Neuronal stem cell (in vitro differentiated cells): ENCODE measurements at regions not wholly inside any gene's neighbourhood (a gene's known extent, or its start where the extent isn't known, plus 50 kb on each side); places are given as distances from the start of the nearest gene placed in this dataset.

Source experiments
- DNase-seq: peaks from one replicate; pipeline ENCODE4 v3.0.0-alpha.2; 2013; ENCODE audit warnings: low spot score
- H2AFZ ChIP-seq: one replicate; pipeline ENCODE4 v1.6.1; 2013; ENCODE audit warnings: mild to moderate bottlenecking, low read length, inconsistent platforms
- H2AK5ac ChIP-seq: 2 replicates; pipeline ENCODE4 v1.6.1; 2013; ENCODE audit warnings: low read depth, mild to moderate bottlenecking, inconsistent platforms, low read length, moderate library complexity, mixed read lengths
- H2BK120ac ChIP-seq: 2 replicates; pipeline ENCODE4 v1.6.1; 2013; ENCODE audit warnings: low read depth, mild to moderate bottlenecking, inconsistent platforms, low read length, moderate library complexity, mixed read lengths
- H2BK12ac ChIP-seq: one replicate; pipeline ENCODE4 v1.6.1; 2013; ENCODE audit warnings: low read length, inconsistent platforms
- H2BK15ac ChIP-seq: 2 replicates; pipeline ENCODE4 v1.6.1; 2013; ENCODE audit warnings: mild to moderate bottlenecking, low read length, inconsistent platforms, mixed read lengths
- H2BK5ac ChIP-seq: one replicate; pipeline ENCODE4 v1.6.1; 2013; ENCODE audit warnings: inconsistent platforms, mild to moderate bottlenecking, low read length, moderate library complexity
- H3K14ac ChIP-seq: one replicate; pipeline ENCODE4 v1.6.1; 2013; ENCODE audit warnings: low read length, inconsistent platforms
- H3K18ac ChIP-seq: 2 replicates; pipeline ENCODE4 v1.6.1; 2013; ENCODE audit warnings: low read length, inconsistent platforms
- H3K23ac ChIP-seq: 2 replicates; pipeline ENCODE4 v1.6.1; 2013; ENCODE audit warnings: low read depth, mild to moderate bottlenecking, mixed read lengths, low read length, inconsistent platforms; ENCODE audit not compliant: poor library complexity
- H3K27ac ChIP-seq: replicated peaks from 3 replicates; pipeline ENCODE4 v1.5.1; 2013; ENCODE audit warnings: low read length, inconsistent platforms
- H3K27me3 ChIP-seq, 3 experiments: 2 replicates each; pipeline ENCODE4 v1.6.1; 2013; ENCODE audit warnings: low read length in 3 of 3, mild to moderate bottlenecking in 2 of 3, inconsistent platforms in 1 of 3, low read depth in 1 of 3, mixed read lengths in 1 of 3, moderate library complexity in 1 of 3; ENCODE audit not compliant: control insufficient read depth in 3 of 3, insufficient read depth in 3 of 3
- H3K36me3 ChIP-seq, 2 donors: replicated peaks in 1 of 2; 2 replicates each; pipeline ENCODE4 v1.6.1; 2013; ENCODE audit warnings: low read length in 2 of 2; ENCODE audit not compliant: control insufficient read depth in 2 of 2, insufficient read depth in 2 of 2
- H3K4ac ChIP-seq: 2 replicates; pipeline ENCODE4 v1.6.1; 2013; ENCODE audit warnings: inconsistent platforms, mild to moderate bottlenecking, low read length, moderate library complexity
- H3K4me1 ChIP-seq, 2 donors: 1 replicate in 1 of 2; 2 replicates in 1 of 2; pipeline ENCODE4 v1.6.1; 2013; ENCODE audit warnings: low read length in 2 of 2, low read depth in 1 of 2; ENCODE audit not compliant: control insufficient read depth in 2 of 2, insufficient read depth in 1 of 2
- H3K4me2 ChIP-seq: one replicate; pipeline ENCODE4 v1.6.1; 2013; ENCODE audit warnings: mild to moderate bottlenecking, low read length, inconsistent platforms; ENCODE audit not compliant: insufficient read depth, poor library complexity, severe bottlenecking
- H3K4me3 ChIP-seq, 2 donors: 2 replicates each; pipeline ENCODE4 v1.5.1; 2013; ENCODE audit warnings: low read length in 2 of 2, mild to moderate bottlenecking in 2 of 2, inconsistent platforms in 1 of 2, moderate library complexity in 1 of 2
- H3K79me1 ChIP-seq: one replicate; pipeline ENCODE4 v1.6.1; 2013; ENCODE audit warnings: low read depth, mild to moderate bottlenecking, inconsistent platforms, low read length, moderate library complexity
- H3K9ac ChIP-seq: one replicate; pipeline ENCODE4 v1.6.1; 2013; ENCODE audit warnings: mild to moderate bottlenecking, low read depth, low read length, inconsistent platforms; ENCODE audit not compliant: poor library complexity
- H3K9me3 ChIP-seq, 2 donors: replicated peaks in 1 of 2; 2 replicates each; pipeline versions ENCODE3 to v1.6.1; 2013; ENCODE audit warnings: low read length in 2 of 2, mild to moderate bottlenecking in 2 of 2, inconsistent platforms in 1 of 2, low read depth in 1 of 2, mixed read lengths in 1 of 2, moderate library complexity in 1 of 2; ENCODE audit not compliant: control insufficient read depth in 2 of 2, insufficient read depth in 1 of 2
- H4K8ac ChIP-seq: one replicate; pipeline ENCODE4 v1.6.1; 2013; ENCODE audit warnings: low read depth, mild to moderate bottlenecking, inconsistent platforms, low read length, moderate library complexity
- H4K91ac ChIP-seq: one replicate; pipeline ENCODE4 v1.6.1; 2013; ENCODE audit warnings: low read length, low read depth, mild to moderate bottlenecking, inconsistent platforms; ENCODE audit not compliant: poor library complexity
- WGBS, 2 donors: extraction: QIAGEN DNeasy Blood & Tissue Kit; methylation state at CpG; one replicate each; pipeline ENCODE4 v1.1.7; 2013; ENCODE audit warnings: missing lambda C conversion rate in 2 of 2, mixed read lengths in 1 of 2; ENCODE audit not compliant: insufficient read length in 2 of 2, insufficient replicate concordance in 1 of 2; ENCODE audit errors: extremely low coverage in 2 of 2; 5-methylcytosine and 5-hydroxymethylcytosine counted together

- Histone ChIP-seq H3K23ac (no peak overlapping the region), H3K27me3 (no peaks in the 10 kb centered on the region), H3K79me1 (no peaks in the 10 kb centered on the region), H3K18ac (no peak overlapping the region), H3K27ac (no peak overlapping the region), H2AK5ac (no peak overlapping the region), H2BK5ac (no peak overlapping the region), H3K36me3 (no peaks in the 10 kb centered on the region), H3K4me2 (no peak overlapping the region), H3K4me3 (no peak overlapping the region), H2AFZ (no peak overlapping the region), H3K4me1 (no peaks in the 10 kb centered on the region), H4K8ac (no peak overlapping the region), H3K14ac (no peak overlapping the region), H2BK12ac (no peak overlapping the region), H3K9me3 (no peaks in the 10 kb centered on the region), H2BK15ac (no peak overlapping the region), H3K4ac (no peak overlapping the region), H4K91ac (no peak overlapping the region), H3K9ac (no peak overlapping the region), H2BK120ac (no peak overlapping the region)
- no CpG with 5 or more reads among the region's 5 CpGs for WGBS, 2 donors
- DNase-seq, result no peak
Measured at GRCh38 chr10:4198216-4198615, 413.2 kb upstream of the KLF6 start.

- Histone ChIP-seq H3K27ac (no peak overlapping the region), H3K27me3 (no peaks in the 10 kb centered on the region), H3K9ac (no peak overlapping the region)
Measured at GRCh38 chr10:4197676-4198075, 412.7 kb upstream of the KLF6 start.

GRCh38 chr10:4196771-4197390, 411.9 kb upstream of the KLF6 start:
- no peak overlapping the region for H2BK120ac ChIP-seq
- H3K4me1 ChIP-seq, result no peaks in the 10 kb centered on the region
- H4K8ac ChIP-seq, result no peak overlapping the region
- no peaks in the 10 kb centered on the region for H3K27me3 ChIP-seq
- H3K4ac ChIP-seq, result no peak overlapping the region
- H3K9ac ChIP-seq, result no peak overlapping the region
- no peak overlapping the region for H3K4me3 ChIP-seq
- H3K9me3 ChIP-seq, result no peaks in the 10 kb centered on the region
- H2BK12ac ChIP-seq, result no peak overlapping the region
- no peaks in the 10 kb centered on the region for H3K79me1 ChIP-seq
- no peak for DNase-seq
- no peak overlapping the region for H2AK5ac ChIP-seq
- no peak overlapping the region for H3K18ac ChIP-seq
- H2BK5ac ChIP-seq, result no peak overlapping the region
- no peak overlapping the region for H3K27ac ChIP-seq
- H3K36me3 ChIP-seq, result no peaks in the 10 kb centered on the region
- no CpG with 5 or more reads among the region's 2 CpGs for WGBS, 2 donors
- no peak overlapping the region for H3K14ac ChIP-seq
- H4K91ac ChIP-seq, result no peak overlapping the region
- no peak overlapping the region for H2BK15ac ChIP-seq
- no peak overlapping the region for H3K23ac ChIP-seq
- H3K4me2 ChIP-seq, result no peak overlapping the region
- no peak overlapping the region for H2AFZ ChIP-seq

More at GRCh38 chr10:4197676-4198075, 412.7 kb upstream of the KLF6 start:
- Histone ChIP-seq H3K18ac (no peak overlapping the region), H3K4ac (no peak overlapping the region), H3K4me1 (no peaks in the 10 kb centered on the region), H3K79me1 (no peaks in the 10 kb centered on the region), H2BK15ac (no peak overlapping the region), H4K8ac (no peak overlapping the region), H2BK120ac (no peak overlapping the region), H2BK12ac (no peak overlapping the region), H3K4me2 (no peak overlapping the region), H2AK5ac (no peak overlapping the region), H2BK5ac (no peak overlapping the region), H4K91ac (no peak overlapping the region), H3K36me3 (no peaks in the 10 kb centered on the region), H3K14ac (no peak overlapping the region), H3K9me3 (no peaks in the 10 kb centered on the region), H3K23ac (no peak overlapping the region), H3K4me3 (no peak overlapping the region), H2AFZ (no peak overlapping the region)
- no peak for DNase-seq

GRCh38 chr10:4196183-4196582, 411.2 kb upstream of the KLF6 start:
- no peaks in the 10 kb centered on the region for H3K79me1 ChIP-seq
- no peak overlapping the region for H4K91ac ChIP-seq
- no peak overlapping the region for H2AFZ ChIP-seq
- no peak overlapping the region for H2BK12ac ChIP-seq
- no CpG with 5 or more reads among the region's 3 CpGs for WGBS, 2 donors
- H3K27ac ChIP-seq, result no peak overlapping the region
- no peaks in the 10 kb centered on the region for H3K27me3 ChIP-seq
- H4K8ac ChIP-seq, result no peak overlapping the region
- H3K4me2 ChIP-seq, result no peak overlapping the region
- no peak overlapping the region for H3K4ac ChIP-seq
- no peaks in the 10 kb centered on the region for H3K36me3 ChIP-seq
- no peak overlapping the region for H3K14ac ChIP-seq
- no peak overlapping the region for H2AK5ac ChIP-seq
- no peak overlapping the region for H3K23ac ChIP-seq
- DNase-seq, result no peak
- no peak overlapping the region for H2BK15ac ChIP-seq
- no peak overlapping the region for H2BK5ac ChIP-seq
- H3K9me3 ChIP-seq, result no peaks in the 10 kb centered on the region
- H2BK120ac ChIP-seq, result no peak overlapping the region
- H3K4me1 ChIP-seq, result no peaks in the 10 kb centered on the region
- H3K9ac ChIP-seq, result no peak overlapping the region
- H3K18ac ChIP-seq, result no peak overlapping the region
- H3K4me3 ChIP-seq, result no peak overlapping the region
